Endothelial cell of umbilical vein (primary cell): ENCODE measurements at regions not wholly inside any gene's neighbourhood (a gene's known extent, or its start where the extent isn't known, plus 50 kb on each side); places are given as distances from the start of the nearest gene placed in this dataset.

Source experiments
- BruUV-seq: library from RNA; stranded (reverse); fragments of 400-500 nt; replicated peaks from 2 replicates; lab custom pipeline; 2021; lab: Mats Ljungman, UMichigan
- CTCF ChIA-PET: fragments of 300-600, 350-600 bp; sonication (Branson Sonifier 250); formaldehyde crosslinking; loops from one replicate; lab custom pipeline; 2021; ENCODE audit warnings: antibody characterized with exemption, inconsistent platforms; lab: Charles Lee
- POLR2A ChIA-PET: fragments of 300-600, 350-600 bp; sonication (Branson Sonifier 250); formaldehyde crosslinking; loops from one replicate; lab custom pipeline; 2021; ENCODE audit warnings: antibody characterized with exemption, inconsistent platforms; lab: Charles Lee
- DNase-seq: peaks from one replicate; pipeline ENCODE4 v3.0.0-alpha.2; 2011; ENCODE audit warnings: low read depth, low spot score
- FAIRE-seq: peaks from 2 replicates; lab custom pipeline; 2011; peaks lifted over from hg19 to GRCh38; lab: Jason Lieb, UNC
- H2AFZ ChIP-seq: 2 replicates; pipeline ENCODE4 v1.6.0; 2012; ENCODE audit warnings: low read depth, low read length, control low read depth, inconsistent platforms
- H3K27ac ChIP-seq: 2 replicates; pipeline ENCODE4 v1.5.1; 2011; ENCODE audit warnings: low read depth, mild to moderate bottlenecking, control low read depth, low read length, moderate library complexity; ENCODE audit not compliant: insufficient read depth
- H3K27me3 ChIP-seq, 2 experiments: 2 replicates each; pipeline versions ENCODE4 v1.6.0 to v1.6.1; 2011; ENCODE audit warnings: low read length in 2 of 2, mixed read lengths in 1 of 2; ENCODE audit not compliant: control insufficient read depth in 2 of 2, insufficient read depth in 2 of 2
- H3K36me3 ChIP-seq, 2 experiments: 2 replicates in 1 of 2; 3 replicates in 1 of 2; pipeline ENCODE4 v1.5.1; 2011; ENCODE audit warnings: low read length in 2 of 2, mild to moderate bottlenecking in 1 of 2, moderate library complexity in 1 of 2; ENCODE audit not compliant: control insufficient read depth in 2 of 2, insufficient read depth in 2 of 2; ENCODE audit errors: extremely low read depth in 1 of 2
- H3K4me1 ChIP-seq: 3 replicates; pipeline ENCODE4 v1.5.1; 2011; ENCODE audit warnings: mild to moderate bottlenecking, low read length; ENCODE audit not compliant: control insufficient read depth, insufficient read depth; ENCODE audit errors: extremely low read depth
- H3K4me2 ChIP-seq: 2 replicates; pipeline ENCODE4 v1.6.1; 2011; ENCODE audit warnings: low read length, control low read depth, mixed read lengths; ENCODE audit not compliant: insufficient read depth
- H3K4me3 ChIP-seq, 3 experiments: fragments of 200-600 bp in 1 of 3; sonication (generic), shearing (Covaris generic) in 1 of 3; replicated peaks in 1 of 3; 2 replicates each; pipeline ENCODE4 v1.5.1; 2011 to 2016; ENCODE audit warnings: control low read depth in 3 of 3, low read length in 3 of 3, mild to moderate bottlenecking in 2 of 3, inconsistent platforms in 1 of 3, low read depth in 1 of 3, moderate library complexity in 1 of 3; ENCODE audit not compliant: insufficient read depth in 1 of 3
- H3K79me2 ChIP-seq: 2 replicates; pipeline ENCODE4 v1.6.0; 2012; ENCODE audit warnings: low read length, inconsistent platforms; ENCODE audit not compliant: control insufficient read depth, insufficient read depth
- H3K9ac ChIP-seq: replicated peaks from 2 replicates; pipeline ENCODE3; 2011; ENCODE audit warnings: low read length, control low read depth; ENCODE audit not compliant: insufficient read depth; ENCODE audit errors: extremely low read depth
- H3K9me1 ChIP-seq: replicated peaks from 3 replicates; pipeline ENCODE4 v1.6.0; 2011; ENCODE audit warnings: mild to moderate bottlenecking, low read length; ENCODE audit not compliant: control insufficient read depth, insufficient read depth; ENCODE audit errors: extremely low read depth
- H3K9me3 ChIP-seq: replicated peaks from 2 replicates; pipeline ENCODE4 v1.5.1; 2012; ENCODE audit warnings: low read length, inconsistent platforms; ENCODE audit not compliant: control insufficient read depth, insufficient read depth
- H4K20me1 ChIP-seq: replicated peaks from 2 replicates; pipeline ENCODE3; 2011; ENCODE audit warnings: mild to moderate bottlenecking, low read length; ENCODE audit not compliant: control insufficient read depth, insufficient read depth; ENCODE audit errors: extremely low read depth
- CTCF ChIP-seq, 2 donors: IDR thresholded peaks; 1 replicate in 1 of 2; 2 replicates in 1 of 2; pipeline ENCODE4 v1.5.1; 2011; ENCODE audit warnings: low read length in 2 of 2, mild to moderate bottlenecking in 2 of 2, moderate library complexity in 2 of 2, control low read depth in 1 of 2, inconsistent platforms in 1 of 2, low read depth in 1 of 2; ENCODE audit not compliant: insufficient read depth in 1 of 2; ENCODE audit errors: extremely low read depth in 1 of 2
- EZH2 ChIP-seq: IDR thresholded peaks from 2 replicates; pipeline ENCODE4 v1.6.1; 2012; ENCODE audit warnings: borderline replicate concordance, low read depth, mild to moderate bottlenecking, moderate library complexity, low read length, inconsistent platforms; ENCODE audit not compliant: severe bottlenecking
- FOS ChIP-seq: IDR thresholded peaks from 2 replicates; pipeline ENCODE4 v1.6.1; 2011; ENCODE audit warnings: mild to moderate bottlenecking, low read length, moderate library complexity, borderline replicate concordance; ENCODE audit not compliant: insufficient read depth
- GATA2 ChIP-seq: IDR thresholded peaks from 2 replicates; pipeline ENCODE4 v1.7.0; 2011; ENCODE audit warnings: low read depth, mild to moderate bottlenecking, moderate library complexity, mixed read lengths, low read length; ENCODE audit not compliant: insufficient read length, insufficient read depth
- JUN ChIP-seq: IDR thresholded peaks from 2 replicates; pipeline ENCODE4 v1.6.1; 2011; ENCODE audit warnings: borderline replicate concordance, low read depth; ENCODE audit not compliant: insufficient read length, insufficient read depth
- MAX ChIP-seq: IDR thresholded peaks from 2 replicates; pipeline ENCODE4 v1.6.1; 2011; ENCODE audit not compliant: insufficient read depth, insufficient read length
- MYC ChIP-seq: IDR thresholded peaks from one replicate; pipeline ENCODE4 v1.6.1; 2011; ENCODE audit warnings: mild to moderate bottlenecking, low read depth, low read length
- POLR2A ChIP-seq: IDR thresholded peaks from 2 replicates; pipeline ENCODE4 v1.6.1; 2012; ENCODE audit warnings: low read depth, mild to moderate bottlenecking, control low read depth, low read length
- POLR2AphosphoS5 ChIP-seq: IDR thresholded peaks from 2 replicates; pipeline ENCODE4 v1.6.1; 2012; ENCODE audit warnings: low read depth, mild to moderate bottlenecking, control low read depth, low read length, moderate library complexity; ENCODE audit not compliant: insufficient read depth
- dilution Hi-C: fragments of 300-500 bp; cut with MboI; formaldehyde crosslinking; loops from one replicate; pipeline ENCODE4 v1.15.0; 2019; ENCODE audit warnings: low sequenced_read_pairs; ENCODE audit not compliant: extremely low pct_ligation_motif_present
- intact Hi-C: fragments of 100-400 bp; cut with micrococcal nuclease; formaldehyde crosslinking; loops from one replicate; pipeline ENCODE4 v1.10.0; 2022

DNA sequence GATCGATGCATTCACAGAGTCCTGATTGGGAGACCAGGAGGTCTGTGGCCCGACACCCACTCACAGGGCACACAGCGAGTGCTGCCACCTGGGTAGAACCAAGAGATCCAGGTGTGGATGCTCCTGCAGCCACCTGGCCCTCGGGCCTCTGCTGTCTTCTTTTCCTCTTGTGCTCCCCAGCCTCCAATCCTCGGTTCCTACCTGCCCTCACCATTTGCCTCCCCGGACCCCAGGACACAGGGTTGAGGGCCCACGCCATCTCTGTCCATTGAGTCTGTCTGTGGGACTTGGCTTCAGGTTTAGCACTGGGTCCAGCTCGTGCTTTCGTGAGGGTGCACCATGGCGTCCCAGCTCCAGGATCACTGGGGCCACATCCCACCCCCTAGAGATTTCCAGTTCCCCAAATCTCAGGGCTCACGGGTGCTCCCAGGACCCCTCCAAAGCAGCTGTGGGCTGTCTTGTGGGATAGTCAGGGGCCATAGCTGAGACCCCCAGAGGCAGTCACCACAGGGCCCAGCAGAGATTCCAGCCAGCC lies 591.1 kb downstream of the BRD1 start:
- H3K4me3 ChIP-seq: no peak overlapping the region
- H3K9me1 ChIP-seq: no peaks in the 10 kb centered on the region
- H2AFZ ChIP-seq: no peak overlapping the region
- H3K36me3 ChIP-seq: no peaks in the 10 kb centered on the region
- intact Hi-C loops (no loop called here), dilution Hi-C loops (no loop called here)
- H3K27ac ChIP-seq: no peak overlapping the region
- no peaks in the 10 kb centered on the region for H4K20me1 ChIP-seq
- no peaks in the 10 kb centered on the region for H3K4me1 ChIP-seq
- no peak overlapping the region for H3K4me2 ChIP-seq
- H3K79me2 ChIP-seq: no peaks in the 10 kb centered on the region
- ChIA-PET POLR2A (no interaction called here), CTCF (no interaction called here)
- H3K9ac ChIP-seq: no peak overlapping the region
- no peaks in the 10 kb centered on the region for H3K27me3 ChIP-seq
- BruUV-seq: no TSS peak
- no peak for DNase-seq
- no peak for FAIRE-seq
- peaks cover 5% of the 10 kb centered on the region for H3K9me3 ChIP-seq
- TF ChIP-seq FOS (no peak), MAX (no peak), MYC (no peak), GATA2 (no peak), JUN (no peak), EZH2 (no peak), CTCF (IDR thresholded peaks at IDR 0.05; ENCODE audit: extremely low read depth in 1 of 2, insufficient read depth in 1 of 2, low read depth in 1 of 2, low read length in 2 of 2) (no peak), POLR2A (no peak), POLR2AphosphoS5 (no peak)
